ENCODE measurements at regions not wholly inside any gene's neighbourhood (a gene's known extent, or its start where the extent isn't known, plus 50 kb on each side); places are given as distances from the start of the nearest gene placed in this dataset.

- no peak for DNase-seq
Observed at GRCh38 chr12:98224584-98225221, 290.7 kb upstream of the TMPO start.

GRCh38 chr12:98227162-98227561, 288.2 kb upstream of the TMPO start:
- DNase-seq: no peak

- no peak for DNase-seq
Observed at GRCh38 chr12:98228683-98229539, 286.5 kb upstream of the TMPO start.

GRCh38 chr12:98229540-98229924, 285.9 kb upstream of the TMPO start:
- DNase-seq: no peak

- DNase-seq: no peak
Observed at GRCh38 chr12:98232753-98233390, 282.5 kb upstream of the TMPO start.

- DNase-seq: no peak
Observed at GRCh38 chr12:98235301-98235700, 280.1 kb upstream of the TMPO start.

- DNase-seq: no peak
Observed at GRCh38 chr12:98238515-98239130, 276.8 kb upstream of the TMPO start.

- DNase-seq: no peak
Observed at GRCh38 chr12:98243190-98243589, 272.2 kb upstream of the TMPO start.

- no peak for DNase-seq
Observed at GRCh38 chr12:98244136-98244535, 271.3 kb upstream of the TMPO start.

GRCh38 chr12:98253207-98254037, 262.0 kb upstream of the TMPO start:
- DNase-seq: peak; percentile 97

- DNase-seq: no peak
Observed at GRCh38 chr12:98256830-98257229, 258.6 kb upstream of the TMPO start.

GRCh38 chr12:98259693-98260092, 255.7 kb upstream of the TMPO start:
- no peak for DNase-seq

GRCh38 chr12:98260276-98260675, 255.1 kb upstream of the TMPO start:
- no peak for DNase-seq

- DNase-seq: no peak
Observed at GRCh38 chr12:98262902-98263301, 252.5 kb upstream of the TMPO start.

- DNase-seq: no peak
Observed at GRCh38 chr12:98274430-98275130, 240.8 kb upstream of the TMPO start.

- DNase-seq: no peak
Observed at GRCh38 chr12:98275131-98275475, 240.3 kb upstream of the TMPO start.

- no peak for DNase-seq
Observed at GRCh38 chr12:98280152-98280551, 235.2 kb upstream of the TMPO start.

- DNase-seq: no peak
Observed at GRCh38 chr12:98280621-98281020, 234.8 kb upstream of the TMPO start.

- no peak for DNase-seq
Observed at GRCh38 chr12:98291828-98292227, 223.6 kb upstream of the TMPO start.

GRCh38 chr12:98294051-98294805, 221.2 kb upstream of the TMPO start:
- no peak for DNase-seq

GRCh38 chr12:98295681-98296080, 219.7 kb upstream of the TMPO start:
- DNase-seq: no peak
